NCI-H187 treated with DMSO at 0.1 percent for 48 hours (cell line): ENCODE measurements at regions not wholly inside any gene's neighbourhood (a gene's known extent, or its start where the extent isn't known, plus 50 kb on each side); places are given as distances from the start of the nearest gene placed in this dataset.
A peak's percentile ranks its signal among the peaks of the same experiment; 100 is the strongest.

Source experiments
- DNase-seq: peaks from one replicate; lab custom pipeline; 2025; lab: John Stamatoyannopoulos, UW

DNA sequence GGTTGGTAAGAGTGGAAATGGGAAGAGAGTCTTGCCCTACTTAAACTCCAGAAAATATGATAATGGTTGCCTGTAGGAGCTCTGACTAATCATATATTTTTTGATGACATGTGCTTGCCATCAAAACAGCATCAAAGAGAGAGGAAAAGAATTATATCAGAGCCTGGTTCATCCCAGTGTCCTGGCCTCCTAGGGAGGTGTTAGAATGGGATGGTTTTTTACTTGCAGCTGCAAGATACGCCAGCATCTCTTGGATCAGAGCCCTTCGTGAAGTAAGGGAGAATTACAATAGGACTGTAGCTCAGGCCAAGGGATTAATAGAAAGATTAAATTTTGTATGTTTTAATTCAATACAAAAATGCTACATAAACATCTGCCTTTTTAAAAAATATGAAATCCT, 177.6 kb upstream of the HDAC9 start:
- no peak for DNase-seq

DNA sequence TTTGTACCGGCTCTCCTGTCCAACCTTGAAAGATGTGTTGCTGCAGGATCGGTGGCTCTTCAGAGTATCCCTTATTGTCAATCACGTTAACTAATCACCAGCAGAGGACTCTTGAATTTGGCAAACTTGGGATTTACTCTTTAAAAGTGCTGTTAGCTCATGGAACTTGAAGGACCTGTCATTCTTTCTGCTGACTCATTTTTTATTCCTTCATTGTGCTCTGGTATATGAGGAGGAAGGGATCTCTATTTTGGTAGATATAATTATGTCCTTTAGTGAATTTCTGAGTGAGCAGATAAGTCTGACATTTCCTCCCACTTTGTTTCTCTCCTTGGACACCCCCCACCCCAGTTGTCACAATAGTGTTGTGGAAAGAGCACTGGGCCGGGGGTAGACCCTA, 175.1 kb upstream of the HDAC9 start:
- no peak for DNase-seq

DNA sequence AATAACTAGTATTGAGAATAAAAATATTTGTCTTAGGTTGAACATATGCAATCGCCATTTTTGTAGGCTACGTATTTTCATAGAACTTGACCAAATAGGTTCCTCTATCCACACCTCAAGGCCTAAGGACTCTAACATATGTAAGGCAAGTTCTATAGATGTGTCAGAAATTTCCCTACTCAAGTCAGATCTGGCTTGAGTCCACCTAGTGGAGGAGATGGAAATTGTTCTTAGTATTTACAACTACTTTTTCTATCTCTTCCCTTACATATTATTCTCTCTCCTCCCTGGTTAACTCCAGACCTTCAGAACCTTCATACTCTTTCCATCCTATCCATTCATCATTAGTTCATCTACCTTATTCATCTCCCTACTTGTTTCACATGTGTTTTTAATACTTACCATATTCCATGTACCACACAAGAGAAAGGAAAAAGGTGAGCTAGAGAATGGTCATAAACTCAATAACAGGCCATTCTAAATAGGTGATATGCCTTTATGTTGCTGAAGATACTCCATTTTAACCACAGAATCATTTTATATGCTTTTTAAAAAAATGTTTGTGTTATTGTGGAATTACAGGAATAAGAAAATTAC, 174.5 kb upstream of the HDAC9 start:
- no peak for DNase-seq

DNA sequence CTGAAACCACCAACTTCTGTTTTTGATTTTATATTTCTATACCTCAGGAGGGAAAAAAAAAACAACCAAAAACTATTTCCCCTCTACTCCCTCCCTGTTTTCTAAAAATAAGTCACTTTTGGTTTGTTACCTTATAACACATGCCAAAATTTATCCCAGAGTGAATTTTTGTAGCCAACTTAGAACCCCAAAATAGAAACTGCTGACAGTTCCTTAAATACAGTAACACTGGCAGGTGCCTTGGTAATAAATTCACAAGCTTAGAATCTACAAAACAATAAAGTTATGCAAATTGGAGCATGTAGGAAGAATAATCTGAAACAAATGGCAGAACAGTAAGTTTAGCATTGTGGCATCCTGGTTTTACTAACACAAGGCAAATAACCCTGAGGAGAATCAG, 165.0 kb upstream of the HDAC9 start:
- no peak for DNase-seq

DNA sequence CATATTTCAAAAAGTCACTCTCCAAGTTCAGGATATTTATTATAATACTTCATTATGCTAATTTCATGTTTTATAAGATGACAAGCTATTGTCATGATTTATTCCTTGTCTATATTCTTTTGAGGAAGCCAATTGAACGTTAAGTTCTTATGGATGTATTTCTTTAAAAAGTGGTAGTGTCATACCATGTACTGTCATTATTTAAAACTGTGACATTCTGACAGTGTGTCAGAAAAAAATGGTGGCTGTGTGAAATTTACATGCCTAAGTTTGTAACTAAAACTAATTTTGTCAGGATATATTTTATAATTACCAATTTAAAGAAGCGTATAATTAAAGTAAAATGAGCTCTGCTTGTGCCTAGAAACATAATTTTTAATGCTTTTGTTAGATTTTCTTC, 158.9 kb upstream of the HDAC9 start:
- no peak for DNase-seq

DNA sequence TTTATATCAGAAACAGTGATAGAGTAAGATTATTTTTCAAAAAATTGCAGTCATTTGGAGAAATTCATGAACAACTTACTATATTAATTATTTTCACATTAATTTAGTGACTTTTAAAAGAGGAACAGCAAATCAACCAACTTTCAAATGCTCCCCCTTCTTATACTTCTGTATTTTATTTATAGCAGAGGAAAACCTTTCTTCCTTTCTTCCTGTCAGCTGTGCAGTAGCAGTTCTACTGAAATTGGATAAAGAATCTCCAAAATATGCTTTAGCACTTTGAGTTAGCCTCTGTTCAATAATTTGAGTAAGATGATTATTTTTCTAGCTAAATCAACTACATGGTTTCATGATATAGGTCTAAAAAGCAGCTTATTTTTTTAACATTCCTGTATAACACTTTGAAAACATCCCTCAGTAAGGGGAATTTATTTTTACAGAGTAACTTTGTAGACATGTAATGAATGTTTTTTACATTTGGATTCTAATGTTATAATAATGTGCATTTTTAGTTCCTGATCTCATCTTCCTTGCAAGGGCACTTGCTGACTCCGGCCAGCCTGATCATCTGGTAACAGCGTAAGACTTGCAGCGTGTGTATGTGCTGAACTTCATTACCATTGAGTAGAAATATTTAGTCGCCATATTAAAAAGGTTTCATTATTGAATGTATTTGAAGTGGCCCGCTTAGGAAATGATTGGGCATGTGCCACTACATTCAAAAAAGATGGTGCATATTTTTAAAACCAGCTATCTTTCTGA, 158.3 kb upstream of the HDAC9 start:
- DNase-seq = no peak

DNA sequence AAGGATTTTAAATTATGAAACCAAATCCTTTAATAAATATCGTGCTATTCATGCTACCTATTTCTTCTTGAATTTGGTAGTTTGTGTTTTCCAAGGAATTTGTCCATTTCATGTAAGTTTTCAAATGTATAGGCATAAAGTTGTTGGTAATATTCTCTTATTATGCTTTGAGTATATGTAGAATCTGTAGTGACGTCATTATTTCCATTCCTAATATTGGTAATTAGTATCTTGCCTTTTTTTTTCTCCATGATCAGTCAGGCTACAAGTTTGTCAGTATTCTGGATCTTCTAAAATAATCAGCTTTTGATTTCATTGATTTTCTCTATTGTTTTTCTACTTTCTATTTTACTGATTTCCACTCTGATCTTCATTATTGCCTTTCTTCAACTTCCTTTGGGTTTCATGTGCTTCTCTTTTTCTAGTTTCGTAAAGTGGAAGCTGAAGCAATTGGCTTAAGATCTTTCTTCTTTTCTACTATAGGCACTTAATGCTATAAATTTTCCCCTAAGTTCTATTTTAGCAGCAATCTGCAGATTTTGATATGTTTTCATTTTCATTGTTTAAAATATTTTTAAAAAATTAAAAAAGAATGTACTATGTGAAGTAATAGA, 156.5 kb upstream of the HDAC9 start:
- no peak for DNase-seq

DNA sequence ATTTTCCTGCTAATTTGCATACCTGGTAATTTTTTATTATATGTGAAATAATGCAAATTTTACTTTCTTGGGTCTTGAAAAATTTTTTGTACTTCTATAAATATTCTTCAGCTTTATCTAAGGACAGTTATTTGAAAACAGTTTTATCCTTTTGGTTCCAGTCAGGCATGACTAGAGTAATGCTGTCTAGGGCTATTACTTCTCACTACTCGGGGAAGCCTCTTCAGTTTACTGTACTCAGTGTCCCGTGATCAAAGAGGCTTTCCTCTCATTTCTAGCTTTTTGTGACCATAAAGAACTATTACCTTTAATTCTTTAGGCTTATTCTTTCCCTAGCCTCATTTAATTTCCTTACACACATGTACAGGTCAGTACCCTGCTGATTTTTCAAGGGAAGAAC, 153.8 kb upstream of the HDAC9 start:
- DNase-seq = no peak

DNA sequence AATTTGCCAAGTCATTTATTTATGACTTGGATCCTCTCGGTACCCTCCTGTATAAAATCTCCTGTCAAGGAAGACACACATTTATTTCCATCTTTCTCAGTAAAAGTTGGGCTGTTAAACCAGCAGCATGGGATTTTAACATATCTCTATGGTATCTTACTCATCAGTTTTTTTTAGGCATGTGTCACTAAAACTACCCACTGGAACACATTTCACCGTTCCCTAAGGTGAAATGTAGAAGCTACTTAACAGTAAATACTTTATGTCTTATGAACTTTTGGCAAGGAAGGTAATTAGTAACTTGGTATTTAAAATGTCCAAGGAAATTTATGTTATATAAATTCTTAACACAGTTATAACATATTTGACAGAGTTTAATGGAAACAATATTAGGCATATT, 152.5 kb upstream of the HDAC9 start:
- no peak for DNase-seq

DNA sequence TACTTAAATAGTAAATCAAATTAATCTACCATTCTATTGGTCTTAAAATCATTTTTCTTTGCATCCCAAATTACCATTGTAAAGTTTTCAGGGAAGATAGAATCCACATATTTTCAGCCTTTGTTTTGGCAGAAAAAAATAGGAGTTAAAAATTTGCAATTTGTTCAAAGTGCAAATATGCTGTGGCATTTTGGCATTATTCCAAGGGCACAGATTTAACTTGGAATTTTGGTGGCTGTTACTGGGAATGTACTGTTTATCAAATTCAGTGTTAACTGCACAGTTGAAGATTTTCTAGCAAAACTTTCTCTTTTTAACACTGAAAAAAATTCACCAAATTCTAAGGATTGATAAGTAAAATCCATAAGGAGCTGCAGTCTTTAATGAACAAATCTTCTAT, 151.0 kb upstream of the HDAC9 start:
- DNase-seq = no peak

DNA sequence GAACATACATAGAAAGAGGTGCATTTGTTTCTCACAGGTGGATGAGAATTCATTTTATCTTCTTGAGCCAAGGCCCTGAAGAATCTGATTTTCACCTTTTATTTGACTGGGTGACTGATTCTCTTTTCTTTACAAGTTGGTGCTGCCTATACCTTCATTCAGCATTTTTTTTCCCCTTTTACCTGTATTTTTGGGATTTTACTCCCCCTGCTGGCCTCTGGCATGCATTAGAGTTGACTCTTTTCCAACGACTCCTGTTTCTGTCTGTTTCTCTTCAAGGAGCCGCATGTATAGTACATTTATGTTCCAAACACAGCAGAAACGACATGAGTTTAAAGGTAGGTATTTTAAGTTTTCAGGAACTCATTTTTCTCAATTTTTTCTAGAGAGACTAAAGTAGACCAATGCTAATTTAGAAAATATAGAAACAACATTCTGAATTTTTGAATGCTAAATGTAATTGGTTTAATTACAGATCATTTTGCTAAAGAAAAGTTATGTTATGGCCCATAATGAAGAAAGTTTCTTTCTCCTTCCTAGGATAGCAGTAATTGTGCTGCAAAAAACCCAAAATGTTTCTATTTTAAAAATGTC, 149.8 kb upstream of the HDAC9 start:
- peak; percentile 36 for DNase-seq

DNA sequence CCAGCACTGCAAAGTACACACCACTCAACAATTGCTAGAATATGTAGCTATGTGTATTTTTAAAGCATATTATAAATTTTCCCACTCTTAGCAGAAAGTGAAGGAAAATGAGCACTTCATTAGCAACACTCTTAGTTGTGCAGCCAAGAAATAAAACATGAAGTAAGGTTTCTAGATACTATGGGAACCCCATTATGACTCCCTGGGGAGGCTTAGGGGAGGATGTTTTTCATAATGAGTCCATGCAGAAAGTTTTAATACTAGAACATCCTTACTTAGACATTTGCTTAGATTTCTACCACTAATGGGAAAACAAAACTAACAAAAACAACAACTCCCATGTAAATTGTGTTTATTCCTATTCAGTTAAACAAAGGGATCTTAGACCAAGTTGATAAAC, 148.4 kb upstream of the HDAC9 start:
- no peak for DNase-seq

DNA sequence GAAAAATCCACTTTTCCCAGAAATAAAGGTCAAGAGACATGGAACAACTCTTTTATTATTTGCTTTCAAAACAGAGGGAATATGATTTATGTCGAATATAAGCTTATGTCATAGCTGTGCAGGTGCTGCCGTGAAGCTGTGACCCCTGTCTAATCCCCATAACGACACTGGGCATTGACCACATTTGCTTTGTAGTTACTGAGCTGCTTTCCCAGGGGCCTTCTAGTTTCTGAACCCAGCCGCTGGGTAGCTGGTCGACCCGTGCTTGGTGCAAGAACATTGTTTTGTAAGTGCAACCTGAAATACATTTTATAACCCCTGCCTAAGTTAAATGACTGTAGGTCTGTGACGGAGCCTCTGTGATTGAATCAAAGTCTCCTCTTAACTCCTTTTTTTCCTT, 144.9 kb upstream of the HDAC9 start:
- DNase-seq = no peak

DNA sequence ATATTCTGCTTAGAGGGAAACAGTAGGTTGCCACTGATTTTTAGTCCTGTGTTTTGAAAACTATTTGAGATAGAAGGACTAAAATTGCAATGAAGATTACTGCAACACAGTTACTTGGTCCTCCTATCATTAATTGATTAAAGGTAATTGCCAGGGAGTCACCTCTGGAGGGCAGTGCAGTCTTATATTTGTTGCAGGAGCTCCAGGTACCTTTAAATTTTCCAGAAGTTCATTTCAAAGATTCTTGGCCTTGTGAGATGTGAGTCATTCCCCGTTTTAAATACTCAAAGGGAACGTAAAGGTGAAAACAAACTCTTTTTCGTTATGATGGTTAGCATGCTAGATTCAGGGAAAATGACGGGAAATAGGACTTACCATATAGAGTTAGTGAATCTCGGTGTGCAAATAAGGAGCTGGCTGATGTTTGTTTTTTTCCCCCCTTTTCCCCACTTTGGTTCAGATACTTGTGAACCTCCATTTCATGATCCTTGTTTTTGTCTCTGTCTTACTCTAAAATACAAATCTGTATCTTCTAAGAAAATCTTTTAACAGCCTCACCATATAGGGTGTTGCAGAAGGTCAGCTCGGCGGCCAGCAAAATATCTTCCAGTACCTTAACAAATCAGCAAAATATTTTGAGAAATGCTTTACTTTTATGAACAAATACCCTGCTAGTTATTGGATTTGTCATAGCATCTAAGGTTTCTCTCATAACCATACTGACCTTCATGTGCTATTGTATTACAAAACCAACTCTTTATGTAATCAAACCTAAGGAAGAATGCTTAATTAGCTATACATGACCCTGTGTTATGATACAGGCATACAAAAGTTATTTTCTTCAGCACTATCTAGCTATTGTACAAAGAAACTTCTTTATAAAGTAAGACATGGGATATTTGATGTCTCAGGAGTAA, 143.0 kb upstream of the HDAC9 start:
- DNase-seq = peak; percentile 23

DNA sequence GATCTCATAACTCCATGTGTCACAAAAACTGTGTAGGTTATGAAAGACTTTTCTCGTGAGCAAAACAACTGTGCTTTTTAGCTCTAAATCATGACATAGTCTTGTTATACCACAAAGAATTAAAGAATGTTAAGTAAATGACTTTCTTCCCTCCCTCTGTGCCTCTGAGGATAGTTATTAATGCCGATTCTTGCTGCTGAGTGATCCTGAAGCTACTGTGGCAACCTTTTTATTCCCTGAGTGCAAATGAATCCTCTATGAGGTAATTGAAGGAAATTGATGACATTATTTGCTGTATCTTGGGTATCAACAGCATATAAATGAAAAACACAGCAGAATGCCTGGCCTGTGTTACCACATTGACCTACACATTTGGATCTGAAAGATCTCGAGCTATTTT, 142.2 kb upstream of the HDAC9 start:
- DNase-seq = no peak

DNA sequence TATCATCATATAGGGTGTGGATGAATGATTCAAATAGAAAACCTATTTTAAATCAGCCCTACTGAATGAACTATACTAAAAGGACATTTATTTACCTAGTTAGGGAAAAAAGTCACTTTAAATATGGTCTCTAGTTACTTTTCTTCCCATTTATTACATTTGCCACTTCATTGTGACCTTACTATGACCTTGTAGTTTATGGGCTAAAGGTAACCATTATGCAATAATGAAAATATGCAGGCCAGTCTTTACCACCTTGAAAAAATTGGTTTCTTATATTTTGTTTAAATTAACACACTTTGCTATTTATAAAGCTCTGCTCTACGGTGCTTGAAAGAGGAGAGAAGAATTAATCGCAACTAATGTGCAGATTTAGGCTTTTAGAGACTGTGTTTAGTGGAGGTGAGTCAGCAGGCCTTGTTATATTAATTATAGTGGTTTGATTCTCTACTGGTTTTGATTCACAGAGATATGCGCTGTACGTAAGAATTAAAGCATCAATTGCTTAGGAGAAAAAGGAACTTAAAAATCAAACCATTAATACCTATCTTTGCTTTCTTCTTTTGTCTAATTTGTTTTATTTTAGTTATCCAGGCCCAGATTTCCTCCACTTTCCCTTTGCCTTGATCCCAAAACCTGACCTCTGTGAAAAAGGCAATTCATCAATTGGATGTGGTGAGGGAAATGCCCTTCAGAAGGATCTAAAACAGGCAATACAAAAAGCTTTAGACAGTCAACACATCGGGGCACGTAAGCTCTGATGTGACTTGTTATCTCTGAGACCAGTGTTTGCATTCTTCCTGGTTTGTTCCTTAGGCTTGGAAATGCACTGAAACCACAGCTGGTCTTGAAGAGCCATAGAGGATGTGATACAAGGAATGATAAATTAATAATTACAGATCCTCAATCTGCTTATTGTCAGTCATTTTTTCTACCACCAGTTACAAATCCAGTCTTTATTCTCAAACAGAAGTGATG, 141.2 kb upstream of the HDAC9 start:
- DNase-seq = no peak

DNA sequence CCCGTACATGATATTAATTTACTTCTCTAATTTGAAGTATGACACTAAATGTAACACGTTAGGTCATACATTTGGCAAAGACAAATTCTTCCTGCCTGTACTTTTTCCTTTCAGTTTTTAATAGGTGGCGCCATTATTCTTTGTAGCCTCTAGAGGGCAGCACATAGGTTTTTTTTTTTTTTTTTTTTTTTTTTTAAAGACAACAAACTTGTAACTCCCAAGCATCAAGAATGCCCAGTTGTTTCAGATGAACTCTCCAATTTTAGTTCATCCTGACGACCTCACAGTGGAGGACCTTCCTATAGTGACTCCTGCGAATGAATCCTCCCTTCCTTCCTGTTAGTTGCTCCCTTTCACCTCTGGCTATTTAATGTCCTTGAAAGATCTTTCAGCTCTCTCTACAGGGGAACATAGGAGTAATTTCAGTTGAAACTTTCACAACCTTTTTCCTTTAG, 139.3 kb upstream of the HDAC9 start:
- DNase-seq = no peak

DNA sequence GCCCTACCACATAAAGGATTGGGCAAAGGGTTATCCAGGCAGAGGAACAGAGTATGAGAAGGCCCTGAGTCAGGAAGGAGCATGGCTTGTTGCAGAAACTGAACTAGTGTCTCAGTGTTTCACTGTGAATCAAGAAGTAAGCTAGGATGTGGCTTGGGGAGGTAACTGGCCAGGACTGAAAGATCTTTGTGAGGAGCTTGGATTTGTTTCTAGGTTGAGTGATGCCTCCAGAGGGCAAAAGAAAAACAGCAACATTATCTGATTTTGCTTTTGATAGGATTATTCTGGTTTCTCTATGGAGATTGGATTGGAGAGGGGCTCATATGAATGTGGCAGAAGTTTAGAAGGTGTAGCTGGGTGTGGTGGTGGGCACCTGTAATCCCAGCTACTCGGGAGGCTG, 137.9 kb upstream of the HDAC9 start:
- DNase-seq = no peak

DNA sequence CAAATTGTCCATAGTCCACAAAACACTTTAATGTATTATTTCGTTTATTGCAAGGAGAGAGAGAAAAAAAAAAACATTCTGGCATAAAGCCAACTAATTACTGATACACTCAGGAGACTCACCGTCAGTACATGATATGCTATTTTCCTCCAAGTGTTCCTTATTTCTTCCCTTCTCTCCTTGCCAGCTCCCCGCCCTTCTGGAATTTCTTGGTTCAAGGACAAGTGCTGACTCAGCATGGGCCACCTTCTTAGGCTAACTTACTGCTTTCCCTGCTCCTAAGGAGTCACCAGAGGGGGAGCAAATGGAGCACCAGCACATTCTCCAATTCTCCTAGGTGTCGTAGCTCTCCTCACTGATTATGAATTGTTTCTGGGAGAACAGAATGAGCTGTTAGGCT, 133.8 kb upstream of the HDAC9 start:
- DNase-seq = no peak

DNA sequence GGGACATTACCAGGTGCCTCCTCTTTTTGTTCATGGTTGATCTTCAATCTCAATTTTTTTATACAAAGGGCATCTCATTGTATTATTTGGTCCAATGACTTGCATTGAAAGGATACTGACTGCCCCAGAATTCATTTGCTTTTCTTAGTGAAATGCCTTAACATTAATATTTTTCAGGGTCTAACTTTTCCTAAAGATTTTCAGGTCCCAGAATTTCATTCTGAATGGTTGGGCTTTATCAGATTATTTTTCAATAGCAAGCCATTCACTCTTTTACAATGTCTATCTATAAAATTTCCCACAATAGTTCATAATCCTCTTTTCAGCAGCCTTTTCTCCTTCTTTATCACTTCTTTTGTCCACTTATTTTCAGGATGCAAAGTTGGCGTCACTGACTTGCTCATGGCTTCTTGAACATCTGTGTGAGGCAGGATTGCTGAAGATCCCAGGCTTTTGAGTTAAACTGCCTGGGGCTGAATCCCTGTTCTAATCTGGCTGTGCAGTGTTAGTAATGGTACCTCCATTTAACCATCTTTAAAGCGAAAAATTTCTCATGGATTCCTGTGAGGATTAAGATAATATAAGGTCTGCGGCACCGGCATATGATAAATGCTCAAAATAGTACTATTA, 131.7 kb upstream of the HDAC9 start:
- no peak for DNase-seq
